GM12878 (cell line): ENCODE measurements at regions not wholly inside any gene's neighbourhood (a gene's known extent, or its start where the extent isn't known, plus 50 kb on each side); places are given as distances from the start of the nearest gene placed in this dataset.

Experiments
- ATAC-seq: fragments of 200-7000 bp; cut with Tn5 transposase; 3 replicates; pipeline ENCODE4 v1.9.1; 2020; ENCODE audit warnings: mild to moderate bottlenecking, moderate library complexity
- BruUV-seq: library from RNA; stranded (reverse); fragments of 400-500 nt; replicated peaks from 2 replicates; lab custom pipeline; 2021; lab: Mats Ljungman, UMichigan
- CTCF ChIA-PET: fragments of 300-600 bp; sonication (Branson Sonifier 250); formaldehyde crosslinking; extraction: SDS; loops from one replicate; lab custom pipeline; 2021; ENCODE audit warnings: inconsistent platforms; lab: Yijun Ruan, JAX
- POLR2A ChIA-PET: fragments of 350-600 bp; formaldehyde crosslinking; extraction: SDS; loops from one replicate; lab custom pipeline; 2021; ENCODE audit warnings: inconsistent platforms; lab: Charles Lee
- RAD21 ChIA-PET: fragments of 300-600 bp; sonication (Branson Sonifier 250); formaldehyde crosslinking; loops from one replicate; lab custom pipeline; 2023; ENCODE audit warnings: antibody characterized with exemption; ENCODE audit not compliant: unreplicated experiment; lab: Charles Lee
- SMC1A ChIA-PET: fragments of 300-600 bp; sonication (Branson Sonifier 250); formaldehyde crosslinking; loops from one replicate; lab custom pipeline; 2023; ENCODE audit not compliant: unreplicated experiment, uncharacterized antibody; lab: Charles Lee
- DNase-seq: peaks from one replicate; pipeline ENCODE4 v3.0.0-alpha.2; 2011; ENCODE audit warnings: low read depth, low spot score
- FAIRE-seq: peaks from 3 replicates; lab custom pipeline; 2011; peaks lifted over from hg19 to GRCh38; lab: Jason Lieb, UNC
- H2AFZ ChIP-seq: 2 replicates; pipeline ENCODE4 v1.6.0; 2011; ENCODE audit warnings: low read depth, low read length, control low read depth; ENCODE audit not compliant: control insufficient read depth
- H3K27ac ChIP-seq: 2 replicates; pipeline ENCODE4 v1.5.1; 2011; ENCODE audit warnings: control low read depth; ENCODE audit not compliant: control insufficient read depth, insufficient read depth
- H3K27me3 ChIP-seq, 2 experiments: replicated peaks in 1 of 2; 2 replicates each; pipeline versions ENCODE4 v1.6.0 to v1.6.1; 2011; ENCODE audit warnings: low read length in 1 of 2; ENCODE audit not compliant: control insufficient read depth in 2 of 2, insufficient read depth in 2 of 2
- H3K36me3 ChIP-seq, 2 experiments: 2 replicates each; pipeline ENCODE4 v1.5.1; 2011; ENCODE audit warnings: low read length in 1 of 2; ENCODE audit not compliant: control insufficient read depth in 2 of 2, insufficient read depth in 2 of 2
- H3K4me1 ChIP-seq: 2 replicates; pipeline ENCODE4 v1.6.1; 2011; ENCODE audit warnings: mild to moderate bottlenecking, low read length, moderate library complexity, mixed read lengths; ENCODE audit not compliant: control insufficient read depth, insufficient read depth
- H3K4me2 ChIP-seq: 2 replicates; pipeline ENCODE4 v1.6.0; 2011; ENCODE audit warnings: control low read depth; ENCODE audit not compliant: control insufficient read depth, insufficient read depth
- H3K4me3 ChIP-seq: fragments of 200-600 bp; sonication (generic); 2 replicates; pipeline ENCODE4 v1.5.1; 2016
- H3K79me2 ChIP-seq: 2 replicates; pipeline ENCODE4 v1.6.0; 2011; ENCODE audit warnings: low read length; ENCODE audit not compliant: control insufficient read depth, insufficient read depth
- H3K9ac ChIP-seq: 2 replicates; pipeline ENCODE4 v1.8.0; 2011; ENCODE audit warnings: low read length, control low read depth, mixed read lengths; ENCODE audit not compliant: control insufficient read depth, insufficient read depth
- H3K9me3 ChIP-seq: replicated peaks from 3 replicates; pipeline ENCODE4 v1.5.1; 2011; ENCODE audit warnings: mild to moderate bottlenecking, low read length; ENCODE audit not compliant: control insufficient read depth, insufficient read depth
- H4K20me1 ChIP-seq: 2 replicates; pipeline ENCODE4 v1.6.0; 2011; ENCODE audit not compliant: control insufficient read depth, insufficient read depth
- MYC ChIP-seq: IDR thresholded peaks from 2 replicates; pipeline ENCODE4 v1.6.1; 2011; ENCODE audit warnings: mild to moderate bottlenecking, low read length, moderate library complexity, inconsistent platforms; ENCODE audit not compliant: insufficient read depth, insufficient replicate concordance, insufficient read length, severe bottlenecking
- NFYB ChIP-seq: IDR thresholded peaks from 2 replicates; pipeline ENCODE4 v1.6.1; 2011; ENCODE audit warnings: low read depth, mild to moderate bottlenecking, low read length, improper control_type of control experiment, moderate library complexity; ENCODE audit not compliant: insufficient read depth
- TCF7 ChIP-seq: IDR thresholded peaks from 2 replicates; pipeline ENCODE4 v1.6.1; 2014; ENCODE audit warnings: antibody characterized with exemption, borderline replicate concordance
- ZNF24 ChIP-seq: fragments of 450-650 bp; IDR thresholded peaks from 2 replicates; pipeline ENCODE4 v1.6.1; 2017; ENCODE audit warnings: antibody characterized with exemption, mild to moderate bottlenecking
- WGBS: methylation state at CpG from one replicate; pipeline ENCODE4 v1.1.6; 2016; ENCODE audit warnings: low lambda C conversion rate; ENCODE audit not compliant: insufficient replicate concordance, insufficient coverage; ENCODE audit errors: missing lambda C conversion rate; 5-methylcytosine and 5-hydroxymethylcytosine counted together
- in situ Hi-C: fragments of 300-500 bp; cut with MboI; formaldehyde crosslinking; loops from 9 replicates; pipeline ENCODE4 v1.14.3; 2018; ENCODE audit warnings: mixed read lengths
- intact Hi-C: fragments of 100-400 bp; cut with micrococcal nuclease; formaldehyde crosslinking; loops from one replicate; pipeline ENCODE4 v1.14.2; 2022; ENCODE audit not compliant: unreplicated experiment

- POLR2A ChIA-PET, result no interaction called here
Measured at GRCh38 chr3:159723295-159723694, 265.3 kb upstream of the IL12A start.

GRCh38 chr3:159724627-159725026 lies 264.0 kb upstream of the IL12A start:
- CTCF ChIA-PET, result no interaction called here
- no peak overlapping the region for H3K4me2 ChIP-seq
- no peaks in the 10 kb centered on the region for H3K9me3 ChIP-seq
- H3K4me3 ChIP-seq, result no peak overlapping the region
- BruUV-seq, result no TSS peak
- no peaks in the 10 kb centered on the region for H3K27me3 ChIP-seq
- H4K20me1 ChIP-seq, result no peaks in the 10 kb centered on the region
- no peak for TF ChIP-seq ZNF24
- no peak for TF ChIP-seq NFYB
- ATAC-seq (no peak), DNase-seq (no peak), FAIRE-seq (no peak)
- H3K9ac ChIP-seq, result no peak overlapping the region
- SMC1A ChIA-PET, result no interaction called here
- H2AFZ ChIP-seq, result no peak overlapping the region
- no peaks in the 10 kb centered on the region for H3K4me1 ChIP-seq
- in situ Hi-C loops, result no loop called here
- 16% methylated on average over 2 of the region's 2 CpGs for WGBS
- H3K27ac ChIP-seq, result no peak overlapping the region
- RAD21 ChIA-PET, result no interaction called here
- intact Hi-C loops, result no loop called here
- no peaks in the 10 kb centered on the region for H3K36me3 ChIP-seq
- POLR2A ChIA-PET, result no interaction called here
- no peaks in the 10 kb centered on the region for H3K79me2 ChIP-seq

More at GRCh38 chr3:159723295-159723694, 265.3 kb upstream of the IL12A start:
- Histone ChIP-seq H3K27me3 (no peaks in the 10 kb centered on the region), H3K4me2 (no peak overlapping the region), H3K79me2 (no peaks in the 10 kb centered on the region), H3K27ac (no peak overlapping the region), H3K4me3 (no peak overlapping the region), H3K9ac (no peak overlapping the region), H3K36me3 (no peaks in the 10 kb centered on the region), H4K20me1 (no peaks in the 10 kb centered on the region), H3K9me3 (no peaks in the 10 kb centered on the region), H2AFZ (no peak overlapping the region), H3K4me1 (no peaks in the 10 kb centered on the region)
- ATAC-seq (no peak), DNase-seq (no peak), FAIRE-seq (no peak)
- ChIA-PET CTCF (interaction anchor here (0.6 to 0.9 kb wide), 2 partner anchors 10 to 12 kb away, joined by 3 to 5 read pairs; no protein-coding TSS in a partner anchor), SMC1A (no interaction called here), RAD21 (no interaction called here)
- intact Hi-C loops (no loop called here), in situ Hi-C loops (no loop called here)
- BruUV-seq, result no TSS peak
- no peak for TF ChIP-seq TCF7
- TF ChIP-seq MYC, result no peak
